GM23248 (cell line): ENCODE measurements at regions not wholly inside any gene's neighbourhood (a gene's known extent, or its start where the extent isn't known, plus 50 kb on each side); places are given as distances from the start of the nearest gene placed in this dataset.

Experiments used
- EZH2 ChIP-seq: fragments of 200-600 bp; sonication (generic); IDR thresholded peaks from 2 replicates; pipeline ENCODE4 v1.6.1; 2018; ENCODE audit warnings: antibody characterized with exemption, mild to moderate bottlenecking; ENCODE audit not compliant: insufficient read depth, poor library complexity, severe bottlenecking
- EZH2phosphoT487 ChIP-seq: fragments of 200-600 bp; sonication (generic); IDR thresholded peaks from 2 replicates; pipeline ENCODE4 v1.6.1; 2018; ENCODE audit warnings: antibody characterized with exemption, moderate library complexity, mild to moderate bottlenecking, low read depth; ENCODE audit not compliant: insufficient read depth

DNA sequence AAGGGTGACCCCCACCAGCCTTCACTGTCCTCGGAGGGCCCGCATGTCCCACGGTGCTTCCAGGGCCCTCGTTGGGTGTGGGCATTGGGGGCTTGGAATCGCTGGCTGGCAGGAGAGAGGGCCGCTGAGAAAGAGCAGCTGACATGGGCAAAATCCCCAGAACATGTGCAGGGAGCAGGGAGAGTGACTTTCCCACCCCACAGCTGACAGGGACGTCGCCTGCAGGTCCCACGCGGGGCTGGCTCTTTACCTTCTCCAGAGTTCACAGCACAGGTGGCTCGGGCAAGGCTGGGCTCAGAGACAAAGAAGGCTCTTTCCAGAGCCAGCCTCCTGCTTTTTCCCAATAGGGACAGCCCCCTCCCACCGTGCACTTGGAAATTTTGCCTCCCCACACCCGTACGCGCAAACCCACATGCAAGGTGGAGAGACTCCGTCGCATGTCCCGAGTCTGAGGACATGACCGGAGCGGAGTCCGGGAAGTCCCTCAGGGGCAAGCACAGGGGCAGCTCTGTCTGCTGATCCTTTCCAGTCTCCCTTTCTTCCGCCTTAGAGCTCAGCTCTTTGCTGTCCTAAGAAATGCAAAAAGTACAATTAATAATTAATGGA, 370.2 kb upstream of the MYT1L start:
- TF ChIP-seq EZH2: no peak
- TF ChIP-seq EZH2phosphoT487: no peak
